Renal pelvis (tissue), 1 donor: ENCODE measurements at regions not wholly inside any gene's neighbourhood (a gene's known extent, or its start where the extent isn't known, plus 50 kb on each side); places are given as distances from the start of the nearest gene placed in this dataset.

ENCODE experiments used
- DNase-seq: peaks from one replicate; pipeline ENCODE4 v3.0.0-alpha.2; 2013

DNA sequence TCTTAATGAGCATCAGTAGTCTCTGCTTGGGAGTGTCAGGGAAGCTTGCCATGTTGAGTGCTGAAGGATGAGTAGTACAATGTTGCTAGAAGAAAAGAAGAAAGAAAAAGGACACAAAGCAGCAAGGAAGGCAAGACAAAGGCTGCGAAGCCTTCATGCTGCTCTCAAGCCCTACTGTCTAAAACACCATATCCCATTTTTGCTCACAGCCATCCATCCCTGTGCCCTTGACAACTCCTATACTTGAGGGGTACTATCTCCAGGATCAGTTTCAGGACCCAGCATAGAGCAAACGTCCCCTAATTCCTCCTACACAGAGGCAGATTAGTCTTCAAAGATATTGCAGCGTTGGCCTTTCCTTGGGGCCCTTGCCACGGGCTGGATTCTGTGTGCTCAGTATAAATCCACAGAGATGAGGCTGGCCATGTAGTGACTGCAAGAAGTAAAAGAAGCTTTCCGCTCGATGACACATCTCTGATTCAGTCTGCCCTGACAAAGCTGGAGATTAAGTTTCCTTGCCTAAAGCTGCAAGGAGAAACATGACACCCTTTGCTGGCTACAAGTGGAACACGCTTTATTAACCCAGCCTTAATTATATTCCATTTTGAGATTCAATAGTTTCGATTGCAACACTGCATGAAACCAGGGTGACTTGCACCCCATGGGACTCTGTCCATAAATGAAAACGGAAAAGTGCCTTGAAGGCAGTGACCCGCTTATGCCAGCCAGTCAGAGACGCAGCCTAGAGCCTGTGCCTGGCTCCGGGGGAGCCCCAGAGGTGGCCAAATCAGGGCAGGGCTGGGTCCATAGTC lies 304.6 kb downstream of the ACTL7B start:
- DNase-seq = peak; percentile 35

- no peak for DNase-seq
Observed at GRCh38 chr9:108550106-108550505, 305.7 kb downstream of the ACTL7B start.

DNA sequence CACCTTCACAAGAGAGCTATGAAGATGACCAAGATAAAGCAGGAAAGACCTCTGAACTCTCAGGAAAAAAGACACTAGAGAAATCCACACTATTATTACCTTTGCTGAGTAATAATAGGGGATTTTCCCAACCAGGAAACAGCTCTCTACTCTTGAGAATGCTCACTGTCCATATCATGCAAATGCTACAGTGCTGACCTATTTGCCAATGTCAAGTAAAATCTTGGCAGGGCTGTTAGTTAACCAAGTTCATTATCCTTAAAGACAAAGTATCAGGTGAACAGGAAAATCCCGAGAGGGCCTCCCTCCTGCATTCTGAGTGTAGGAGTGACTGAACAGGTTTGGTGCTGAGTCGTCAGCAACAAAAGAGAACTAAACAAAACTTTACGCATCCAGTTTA lies 306.6 kb downstream of the ACTL7B start:
- no peak for DNase-seq

DNA sequence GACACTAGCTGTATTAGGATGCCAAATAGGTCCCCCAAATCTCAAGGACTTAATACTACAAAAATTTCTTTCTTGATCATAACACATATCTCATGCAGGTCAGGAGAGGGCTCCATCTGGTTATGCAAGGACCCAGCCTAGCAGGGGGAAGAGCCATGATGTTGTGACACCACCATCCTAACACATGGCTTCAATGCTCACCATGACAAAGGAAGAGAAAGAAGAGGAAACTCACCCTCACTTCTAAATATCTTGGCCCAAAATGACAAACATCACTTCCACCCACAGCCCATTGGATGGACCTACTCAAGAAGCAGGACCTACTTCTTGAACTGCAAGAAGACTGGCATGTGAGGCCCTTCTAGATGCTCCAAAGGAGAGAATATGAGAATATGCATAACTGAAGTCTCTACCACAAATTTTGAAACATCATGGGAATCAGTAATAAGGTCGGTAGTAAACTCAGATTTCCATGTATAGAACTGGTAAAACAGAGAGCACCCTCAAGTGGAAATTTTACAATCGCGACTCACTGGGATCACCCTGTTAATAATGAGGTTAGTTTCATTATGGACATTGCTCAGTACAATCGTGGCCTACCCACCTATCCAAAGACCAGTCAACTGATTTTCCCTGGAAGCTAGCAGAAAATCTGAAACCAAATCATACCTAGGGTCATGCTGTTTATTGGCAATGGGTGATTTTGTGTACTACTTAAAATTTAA lies 308.2 kb downstream of the ACTL7B start:
- no peak for DNase-seq

DNA sequence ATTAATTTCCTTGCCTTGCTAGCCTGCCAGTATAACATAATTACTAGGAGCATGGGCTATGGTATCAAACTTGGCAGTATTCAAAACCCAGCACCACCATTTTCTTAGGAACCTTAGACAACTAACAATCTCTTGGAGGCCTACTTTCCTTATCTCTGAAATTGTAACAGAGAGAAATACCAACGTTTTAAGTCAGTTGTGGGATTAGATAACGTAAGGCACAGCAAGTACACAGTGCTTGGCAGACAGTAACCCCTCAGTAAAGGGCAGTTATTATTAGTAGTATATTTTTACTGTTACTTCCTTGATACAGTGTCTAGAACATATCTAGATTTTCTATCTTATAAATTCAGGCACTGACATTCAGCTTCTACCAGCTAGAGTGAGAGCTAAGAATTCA lies 309.6 kb downstream of the ACTL7B start:
- DNase-seq = no peak

- DNase-seq = no peak
Observed at GRCh38 chr9:108545436-108545835, 310.4 kb downstream of the ACTL7B start.

GRCh38 chr9:108544866-108545265 lies 310.9 kb downstream of the ACTL7B start:
- DNase-seq = no peak

GRCh38 chr9:108543251-108543778 lies 312.5 kb downstream of the ACTL7B start:
- no peak for DNase-seq

DNA sequence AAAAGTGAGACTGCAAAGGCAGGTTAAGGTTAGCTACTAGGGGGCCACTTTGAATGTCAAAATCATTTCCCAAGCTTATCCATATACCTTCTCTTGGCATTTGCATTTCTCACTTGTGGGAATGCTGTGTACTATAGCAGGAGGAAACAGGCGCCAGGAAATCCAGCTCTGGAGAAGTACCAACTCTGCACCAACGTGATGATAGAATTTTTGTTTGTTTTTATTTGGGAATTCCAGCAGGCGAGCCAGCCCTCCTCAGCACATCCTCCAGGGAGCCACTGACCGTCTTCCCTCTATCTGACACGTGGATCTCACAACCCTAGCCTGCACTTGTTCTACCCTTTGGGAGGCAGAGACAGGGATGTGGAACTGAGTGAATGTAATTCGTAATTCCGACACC lies 318.0 kb downstream of the ACTL7B start:
- DNase-seq = no peak

GRCh38 chr9:108536836-108537601 lies 318.8 kb downstream of the ACTL7B start:
- no peak for DNase-seq

GRCh38 chr9:108535526-108535925 lies 320.3 kb downstream of the ACTL7B start:
- no peak for DNase-seq

DNA sequence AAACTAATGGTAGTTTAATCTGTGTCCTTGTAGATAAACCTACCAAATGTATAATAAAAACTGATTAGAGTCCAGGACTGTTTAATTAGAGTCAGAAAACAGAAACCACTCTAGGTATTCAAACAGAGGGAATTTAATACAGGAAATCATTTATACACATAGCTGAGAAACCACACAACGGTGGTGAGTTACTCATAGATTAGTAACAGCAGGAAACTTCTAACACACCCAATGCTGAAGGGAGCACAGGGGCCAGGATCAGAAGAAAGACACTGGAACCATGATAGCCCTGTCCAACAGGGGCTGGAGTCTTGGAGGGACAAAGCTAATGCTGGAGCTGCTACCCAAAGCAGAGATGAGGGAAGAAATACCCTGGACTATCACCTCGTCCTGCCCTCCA lies 321.0 kb downstream of the ACTL7B start:
- DNase-seq = no peak

DNA sequence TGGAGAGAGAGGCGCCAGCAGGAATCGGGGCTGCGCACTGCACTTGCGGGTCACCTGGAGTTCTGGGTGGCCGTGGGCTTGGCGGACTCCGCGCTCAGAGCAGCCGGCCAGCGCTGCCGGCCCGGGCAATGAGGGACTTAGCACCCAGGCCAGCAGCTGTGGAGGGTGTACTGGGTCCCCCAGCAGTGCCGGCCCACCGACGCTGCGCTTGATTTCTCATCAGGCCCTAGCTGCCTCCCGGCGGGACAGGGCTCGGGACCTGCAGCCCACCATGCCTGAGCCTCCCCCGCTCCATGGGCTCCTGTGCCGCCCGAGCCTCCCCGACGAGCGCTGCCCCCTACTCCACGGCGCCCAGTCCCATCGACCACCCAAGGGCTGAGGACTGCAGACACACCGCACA lies 325.6 kb downstream of the ACTL7B start:
- DNase-seq = no peak

DNA sequence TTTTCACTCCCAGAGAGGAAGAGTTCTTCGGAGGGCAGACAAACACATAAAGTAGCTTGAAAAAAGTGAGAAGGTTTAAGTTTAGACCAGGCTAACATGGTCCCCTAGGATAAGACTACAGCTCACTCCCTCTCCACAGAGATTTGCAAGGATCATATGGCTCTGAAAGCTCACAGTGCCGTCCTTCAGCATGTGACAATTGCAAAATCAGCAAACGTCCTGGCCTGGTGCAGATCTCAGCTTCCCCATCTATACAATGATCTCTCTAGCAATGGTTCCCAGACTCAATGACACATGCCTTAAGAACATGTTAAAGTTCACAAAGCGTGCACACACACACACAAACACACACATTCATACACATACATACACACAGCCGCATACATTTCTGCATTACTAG lies 327.6 kb downstream of the ACTL7B start:
- no peak for DNase-seq

- no peak for DNase-seq
Observed at GRCh38 chr9:108526518-108526917, 329.3 kb downstream of the ACTL7B start.

DNA sequence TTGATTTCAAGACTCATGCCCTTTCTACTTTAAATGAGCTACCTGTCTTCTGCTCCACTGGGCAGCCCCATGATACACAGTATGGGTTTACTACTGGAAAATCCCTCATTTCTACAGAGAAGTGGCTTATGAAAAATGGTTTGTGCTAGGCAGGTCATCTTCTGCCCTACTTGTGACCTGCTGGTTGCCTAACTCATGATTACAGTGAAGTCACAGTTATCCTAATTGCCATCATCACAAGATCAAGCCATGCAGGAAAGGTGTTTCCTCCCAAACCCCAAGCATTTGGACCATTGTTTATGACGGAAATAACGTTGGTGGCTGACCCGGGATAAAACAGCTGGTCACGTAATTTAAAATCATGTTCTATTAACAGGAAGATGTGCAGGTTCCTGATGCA lies 330.6 kb downstream of the ACTL7B start:
- DNase-seq = no peak

DNA sequence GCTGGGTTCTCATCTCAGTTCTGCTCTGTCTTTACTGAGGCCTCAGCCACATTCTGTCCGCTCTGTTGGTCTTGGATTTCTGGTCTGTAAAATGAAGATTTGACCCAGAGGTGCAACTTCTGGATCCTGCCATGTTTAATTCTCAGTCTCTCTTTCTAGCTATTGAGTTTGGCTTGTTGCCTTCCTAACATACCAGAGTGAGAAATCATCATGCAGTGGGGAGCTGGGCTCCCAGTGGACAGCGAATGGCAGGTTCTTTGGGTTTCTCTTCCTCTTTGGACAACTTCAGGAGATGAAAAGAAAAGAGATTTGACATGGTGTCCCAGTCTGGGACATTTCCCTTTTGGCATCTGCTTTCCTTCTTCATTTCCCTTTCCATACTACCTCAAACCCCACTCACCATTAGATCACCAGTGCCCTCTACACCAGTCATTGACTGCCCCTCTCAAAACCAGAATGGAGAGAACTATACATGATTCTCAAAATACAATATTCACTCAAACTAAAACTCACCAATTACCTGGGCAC lies 334.7 kb downstream of the ACTL7B start:
- DNase-seq = no peak

GRCh38 chr9:108519437-108519836 lies 336.3 kb downstream of the ACTL7B start:
- DNase-seq = no peak

DNA sequence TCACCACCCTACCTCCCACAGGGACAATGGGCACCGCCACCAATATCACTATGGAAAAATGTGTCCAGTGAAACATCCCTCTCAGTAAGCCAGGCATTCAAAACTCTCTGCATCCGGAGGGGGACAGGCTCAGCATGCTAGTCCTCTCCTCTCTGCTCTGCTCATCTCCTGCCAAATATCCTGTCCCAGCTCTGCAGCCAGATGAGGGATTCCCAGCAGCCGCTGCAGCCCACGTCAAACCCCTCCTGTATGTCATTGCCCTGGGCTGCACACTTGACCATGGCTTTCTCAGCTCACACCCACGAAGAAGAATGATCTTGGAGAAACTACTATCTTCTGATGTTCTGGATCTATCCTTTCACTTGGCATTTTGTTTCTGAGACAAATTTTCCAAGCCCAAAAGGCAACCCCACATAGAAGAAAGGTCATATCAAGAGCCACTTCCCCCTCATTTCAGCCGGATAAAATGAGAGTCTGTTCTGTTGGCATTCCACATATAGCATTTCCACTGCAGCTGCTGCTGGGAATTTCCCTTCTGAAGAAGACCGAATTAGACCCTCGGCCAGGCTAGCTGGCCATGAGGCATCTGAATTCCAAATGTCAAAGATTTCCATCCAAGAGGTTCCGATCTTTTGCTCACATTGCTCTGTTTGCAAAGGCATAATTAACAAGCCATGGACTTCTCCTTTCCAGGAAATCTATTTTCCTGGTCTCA lies 338.0 kb downstream of the ACTL7B start:
- no peak for DNase-seq

DNA sequence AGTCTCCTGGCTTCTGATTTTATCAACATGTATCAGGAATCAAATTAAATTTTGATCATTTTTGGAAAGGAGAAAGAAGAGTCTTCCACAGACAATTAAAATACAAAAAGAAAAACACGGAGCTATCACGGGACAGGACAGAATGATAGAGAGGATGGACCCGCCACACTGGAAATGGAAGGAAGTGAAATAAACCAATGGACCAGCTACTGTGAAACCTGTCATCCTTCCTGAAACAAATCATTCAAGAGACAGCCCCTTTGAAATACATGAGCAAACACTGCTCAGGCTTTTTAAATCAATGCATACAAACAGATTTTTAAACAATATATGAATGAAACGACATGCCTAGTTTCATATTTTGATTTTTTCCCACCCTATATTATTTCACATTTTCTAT lies 339.4 kb downstream of the ACTL7B start:
- no peak for DNase-seq

DNA sequence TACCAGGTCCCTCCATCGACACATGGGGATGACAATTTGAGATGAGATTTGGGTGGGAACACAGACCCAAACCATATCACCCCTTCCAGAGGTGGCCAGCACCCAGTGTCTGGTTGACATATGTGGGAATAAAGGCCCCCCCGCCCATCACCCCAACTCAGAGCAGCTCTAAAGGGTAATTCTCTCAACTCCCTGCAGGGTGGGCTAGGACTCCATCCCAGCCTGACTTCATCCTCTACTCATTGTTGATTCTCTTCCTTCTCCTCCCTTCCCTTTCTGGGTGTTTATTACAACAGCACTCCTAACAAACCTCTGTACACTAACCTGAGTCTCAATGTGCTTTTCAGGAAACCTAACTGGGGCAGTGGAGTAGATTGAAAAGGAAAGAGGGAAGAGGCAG lies 339.9 kb downstream of the ACTL7B start:
- DNase-seq = no peak
